Activated CD8-positive, alpha-beta memory T cell treated with anti-CD3 and anti-CD28 coated beads for 1 hour (primary cell): ENCODE measurements at regions not wholly inside any gene's neighbourhood (a gene's known extent, or its start where the extent isn't known, plus 50 kb on each side); places are given as distances from the start of the nearest gene placed in this dataset.

Source experiments
- DNase-seq, 2 donors: peaks; one replicate each; pipeline ENCODE4 v3.0.0-alpha.2; 2020; ENCODE audit warnings: low read depth in 1 of 2; ENCODE audit errors: extremely low read depth in 1 of 2

DNA sequence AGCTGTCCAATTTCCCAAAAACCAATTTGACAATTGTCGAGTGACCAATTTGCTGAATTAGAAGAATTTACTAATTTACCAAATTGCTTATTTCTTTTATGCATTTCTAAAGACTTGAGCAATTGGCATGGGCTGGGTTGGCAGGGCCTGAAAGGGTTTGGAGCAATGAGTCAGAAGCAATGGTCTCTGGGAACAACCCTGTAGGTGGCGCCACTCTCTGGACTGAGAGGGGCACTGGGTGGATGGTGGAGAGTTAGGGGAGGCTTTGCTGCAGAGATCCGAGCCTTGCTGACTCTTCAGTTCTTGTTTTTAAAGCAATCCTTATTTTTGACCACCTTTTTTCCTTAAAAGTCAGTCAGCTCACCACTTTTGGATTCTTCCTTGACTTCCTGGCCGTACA lies 71.5 kb upstream of the RPS23 start:
- DNase-seq: no peak

DNA sequence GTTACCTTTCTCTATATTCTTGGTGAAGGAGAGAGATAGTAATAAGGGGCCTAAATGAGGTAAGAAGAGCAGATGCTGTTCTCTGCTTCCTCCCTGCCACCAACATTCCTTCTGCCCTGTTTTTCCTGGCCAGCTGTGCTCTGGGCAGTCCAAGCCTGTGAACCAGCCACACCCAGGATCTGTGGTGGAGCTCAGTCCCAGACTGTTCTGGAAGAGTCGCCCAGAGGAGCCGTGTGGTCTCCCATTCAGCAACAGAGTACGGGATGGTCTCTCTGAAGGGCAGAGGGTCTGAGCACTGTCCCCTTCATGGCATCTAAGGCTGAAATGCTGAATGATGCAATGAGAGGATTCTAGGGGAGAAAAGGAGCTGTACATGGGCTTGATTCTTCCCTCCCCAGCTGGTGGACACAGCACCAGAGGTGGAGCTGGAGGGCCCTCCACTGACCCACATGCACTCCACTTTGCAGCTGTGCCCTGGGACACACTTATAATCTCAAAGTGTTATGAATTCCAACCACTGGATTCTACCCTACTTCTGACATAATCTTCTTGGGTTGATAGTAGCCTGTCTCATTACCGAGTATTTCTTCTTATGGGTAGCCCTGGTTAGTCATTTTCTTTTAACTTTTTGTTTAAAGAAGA lies 70.8 kb upstream of the RPS23 start:
- DNase-seq: no peak

DNA sequence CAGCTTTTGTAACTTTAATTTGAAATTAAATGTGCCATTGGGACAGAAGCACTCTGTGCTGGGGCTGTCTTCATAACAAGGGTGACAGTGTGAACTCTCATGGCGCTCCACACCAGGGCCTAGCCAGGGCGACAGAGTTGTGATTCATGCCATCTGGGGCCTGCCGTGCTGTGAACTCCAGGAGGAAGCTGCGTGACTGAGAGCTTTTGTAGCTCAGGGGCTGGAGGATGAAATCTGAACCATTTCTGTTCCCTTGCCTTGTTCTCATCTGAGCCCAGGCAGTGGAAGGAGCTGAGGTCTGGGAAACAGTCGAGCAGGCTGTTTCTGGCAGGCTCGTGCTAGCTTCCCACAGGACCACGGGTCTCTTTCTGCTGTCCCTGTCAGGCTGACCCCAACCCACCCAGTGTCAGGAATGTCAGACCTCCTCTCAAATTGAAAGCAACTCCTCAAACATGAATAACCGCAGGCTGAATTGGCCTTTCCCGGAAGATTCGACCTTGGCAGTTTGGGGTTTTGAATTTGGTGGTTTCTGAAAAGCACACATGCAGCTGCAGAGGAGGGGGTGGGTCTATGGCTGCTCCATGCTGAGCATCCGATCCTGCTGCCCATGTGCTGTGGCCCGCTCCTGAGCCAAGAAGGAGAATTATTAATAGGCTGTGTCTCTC lies 69.2 kb upstream of the RPS23 start:
- no peak for DNase-seq

DNA sequence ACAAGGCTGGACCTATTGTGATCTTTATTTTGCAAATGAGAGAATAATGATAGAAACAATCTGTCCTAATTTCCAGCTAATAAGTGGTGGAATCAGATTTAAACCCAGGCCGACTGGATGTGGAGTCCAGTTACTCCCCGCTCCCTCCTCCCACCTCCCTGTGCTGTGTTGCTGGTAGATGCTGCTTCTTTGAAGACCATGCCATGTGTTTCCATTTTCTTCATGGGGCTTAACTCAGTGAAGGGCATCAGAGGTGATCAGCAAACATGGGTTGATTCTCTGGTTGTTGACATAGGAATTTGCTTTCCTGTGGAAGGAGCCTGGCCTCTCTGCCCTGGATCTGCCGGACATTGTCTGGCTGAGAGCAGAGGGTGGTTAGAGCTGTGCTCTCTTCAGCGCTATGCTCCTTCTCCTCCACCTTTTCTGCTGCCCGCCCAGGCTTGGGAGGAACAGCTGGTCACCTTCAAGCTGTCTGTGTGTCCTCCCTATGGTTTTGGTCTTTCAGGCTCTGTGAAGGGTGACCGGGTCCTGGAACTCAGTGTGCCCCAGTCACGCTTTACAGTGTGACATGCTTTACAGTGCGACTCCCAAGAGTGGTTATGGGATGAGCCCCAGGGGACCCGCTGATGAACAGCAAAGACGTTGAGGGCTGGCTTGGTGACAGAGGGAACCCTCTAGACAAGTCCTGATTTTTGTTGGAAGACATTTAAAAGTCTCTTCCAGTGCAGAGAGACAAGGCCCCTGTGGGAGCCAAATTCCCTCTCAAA lies 68.4 kb upstream of the RPS23 start:
- no peak for DNase-seq

DNA sequence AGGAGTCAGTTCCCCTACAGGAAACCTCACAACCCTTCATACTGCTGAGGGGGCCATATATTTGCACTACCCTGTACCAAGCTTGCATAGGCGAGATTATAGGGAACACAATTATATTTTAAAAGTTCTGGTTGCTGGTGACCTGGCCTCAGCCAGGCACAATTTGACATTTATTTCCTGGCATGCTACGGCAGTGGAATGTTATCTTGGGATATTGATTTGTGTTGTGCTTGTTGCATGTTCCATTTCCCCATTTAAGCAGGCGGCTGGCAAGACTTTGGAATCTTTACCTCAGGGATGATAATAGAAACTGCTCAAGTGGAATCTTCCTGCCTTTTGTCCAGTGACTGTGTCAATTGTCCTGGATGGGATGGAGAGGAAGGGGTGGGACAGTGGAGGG lies 67.0 kb upstream of the RPS23 start:
- no peak for DNase-seq

DNA sequence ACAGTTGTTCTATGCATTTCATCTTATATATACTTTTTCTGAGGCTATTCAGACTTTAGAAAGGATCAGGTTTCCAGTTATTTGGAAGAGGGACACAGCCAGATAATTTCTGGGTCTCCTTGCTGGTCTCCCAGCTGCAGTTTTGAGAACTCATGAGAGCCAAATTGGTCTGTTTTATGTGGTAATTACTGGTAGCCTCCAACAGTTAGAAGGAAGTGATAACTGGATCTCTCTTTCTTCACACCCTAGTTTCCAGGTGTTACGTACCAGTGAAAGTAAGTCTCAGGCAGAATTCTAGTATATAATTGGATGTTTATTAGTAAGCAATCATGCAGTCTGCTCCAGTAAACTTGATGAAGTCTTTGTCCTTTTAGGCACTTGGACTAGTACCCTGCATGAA lies 63.2 kb upstream of the RPS23 start:
- DNase-seq: no peak

DNA sequence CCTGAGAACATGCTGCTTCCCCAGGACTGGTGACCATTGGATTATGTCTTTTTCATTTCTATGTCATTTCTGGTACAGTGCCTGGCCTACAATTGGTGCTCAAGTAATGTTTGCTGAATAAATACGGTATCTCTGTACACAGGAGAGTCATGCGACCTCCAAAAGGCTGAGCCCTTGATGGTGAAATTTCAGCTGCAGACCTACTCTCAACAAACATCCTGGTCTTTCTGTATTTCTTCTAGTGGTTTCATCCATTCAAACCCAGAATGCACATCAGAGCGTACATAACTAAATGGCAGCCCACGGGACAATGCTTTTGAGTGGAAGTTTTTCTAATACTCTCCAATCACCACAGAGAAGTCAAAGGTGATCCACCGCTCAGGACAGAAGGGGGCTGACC lies 62.6 kb upstream of the RPS23 start:
- no peak for DNase-seq

DNA sequence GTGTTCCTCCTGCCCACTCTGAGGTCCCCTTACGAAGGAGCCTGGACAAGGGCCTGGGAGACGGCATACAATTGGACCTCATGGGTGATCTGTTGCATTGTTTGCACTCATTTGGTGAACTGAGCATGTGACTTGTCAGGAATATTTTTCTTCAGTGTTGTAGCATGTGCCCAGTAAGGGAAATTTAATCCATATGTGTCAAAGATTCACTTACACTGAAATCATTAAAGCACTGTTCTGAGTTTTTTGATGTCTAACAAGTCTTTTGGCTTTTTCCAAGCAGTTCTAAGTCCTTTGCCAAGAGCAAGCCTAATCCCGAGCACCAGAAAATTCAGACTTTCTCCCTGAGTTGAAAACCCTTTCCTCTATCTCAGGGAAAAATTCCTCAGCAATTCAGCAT lies 61.6 kb upstream of the RPS23 start:
- DNase-seq: no peak

DNA sequence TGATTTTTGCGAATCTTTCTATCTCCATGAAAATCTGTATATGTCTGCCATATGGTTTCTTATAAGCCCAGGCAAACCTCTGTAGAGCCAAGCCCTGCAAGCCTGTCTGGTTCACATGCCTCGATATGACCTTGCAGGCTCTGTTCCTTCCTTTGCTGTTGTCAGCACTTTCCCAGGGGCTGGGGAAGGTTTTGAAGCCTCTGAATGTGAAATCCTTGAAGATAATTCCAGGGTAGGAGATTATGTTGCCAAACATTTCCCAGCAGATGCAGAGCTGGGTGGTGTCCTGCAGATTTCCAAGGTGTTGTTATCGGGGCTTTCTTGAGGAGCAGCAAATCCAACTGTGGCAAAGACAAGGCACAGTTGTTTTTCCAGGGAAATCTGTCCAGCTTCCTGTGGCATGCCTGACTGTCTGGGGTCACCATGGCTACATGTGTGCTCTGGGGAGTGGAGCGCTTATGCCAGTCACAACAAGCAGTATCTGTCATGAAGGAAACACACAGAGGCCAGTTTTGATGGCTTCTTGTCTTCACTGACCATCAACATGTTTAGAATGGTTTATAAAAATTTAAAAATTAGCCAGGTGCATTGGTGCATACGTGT lies 60.7 kb upstream of the RPS23 start:
- DNase-seq: no peak

DNA sequence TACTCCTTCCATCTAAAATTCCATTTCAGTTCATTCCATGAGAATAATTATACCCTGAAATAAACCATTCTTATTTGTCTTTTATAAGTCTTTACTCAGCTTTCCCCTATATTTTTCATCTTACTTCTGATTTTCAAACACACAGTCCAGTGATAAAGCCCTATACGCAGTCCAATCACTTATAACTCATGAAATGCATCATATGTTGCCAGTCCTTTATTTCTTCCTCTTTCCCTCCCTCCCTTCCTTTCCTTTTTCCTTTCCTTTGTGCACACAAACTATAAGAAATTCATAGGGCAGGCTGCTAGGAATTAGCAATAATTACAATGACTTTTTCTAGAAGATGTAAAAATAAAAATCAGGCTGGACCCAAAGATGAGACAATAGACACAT lies 58.8 kb upstream of the RPS23 start:
- no peak for DNase-seq

DNA sequence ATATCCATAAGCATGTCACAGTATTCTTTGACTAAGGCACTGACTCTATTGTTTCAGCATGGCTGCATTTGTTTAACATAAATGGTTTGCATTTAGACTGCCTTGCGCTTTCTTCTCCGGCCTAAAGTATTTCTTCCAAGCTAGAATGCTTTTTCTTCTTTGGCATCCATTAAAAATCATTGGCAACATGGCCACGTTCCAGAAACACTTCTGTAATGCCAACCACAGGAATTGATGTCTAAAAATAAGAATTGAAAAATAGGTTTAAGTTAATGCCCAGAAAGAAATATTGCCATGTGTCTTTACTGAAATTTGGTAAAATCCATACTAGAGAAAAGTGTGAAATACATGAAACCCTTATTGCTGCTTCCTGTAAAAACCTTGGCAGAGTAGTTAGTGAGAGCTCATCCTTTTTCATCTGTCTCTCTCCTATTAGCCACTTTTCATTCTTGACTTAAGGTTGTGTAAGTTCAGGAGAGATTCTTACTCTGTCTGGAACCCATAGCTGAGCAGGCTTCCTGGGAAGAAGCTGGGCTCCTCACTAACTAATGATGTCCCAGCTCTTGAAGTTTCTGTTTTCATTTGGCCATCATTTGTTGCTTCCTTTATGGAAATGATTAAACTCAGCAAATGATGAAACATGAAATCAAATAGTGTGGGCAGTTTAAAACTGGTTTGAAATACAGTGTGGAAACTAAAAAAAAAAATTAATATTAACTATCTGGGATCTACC lies 58.2 kb upstream of the RPS23 start:
- no peak for DNase-seq

DNA sequence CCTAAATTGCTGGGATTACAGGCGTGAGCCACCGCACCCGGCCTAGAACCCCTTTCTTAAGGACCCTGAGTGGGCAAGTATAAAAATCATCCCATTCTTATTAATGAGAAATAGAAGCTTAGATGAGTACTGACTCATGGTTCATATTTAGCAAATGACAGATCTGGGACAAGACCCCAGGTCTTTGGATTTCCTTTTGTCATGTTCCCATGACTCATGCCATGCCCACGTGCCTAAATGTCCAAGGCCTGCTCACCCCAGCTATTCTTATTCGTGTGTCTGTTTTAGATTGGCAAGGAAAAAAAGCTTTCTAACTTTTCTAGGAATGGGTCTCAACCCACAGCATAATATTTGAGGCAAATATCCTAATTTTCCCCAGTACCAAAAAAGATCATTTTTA lies 57.7 kb upstream of the RPS23 start:
- no peak for DNase-seq

DNA sequence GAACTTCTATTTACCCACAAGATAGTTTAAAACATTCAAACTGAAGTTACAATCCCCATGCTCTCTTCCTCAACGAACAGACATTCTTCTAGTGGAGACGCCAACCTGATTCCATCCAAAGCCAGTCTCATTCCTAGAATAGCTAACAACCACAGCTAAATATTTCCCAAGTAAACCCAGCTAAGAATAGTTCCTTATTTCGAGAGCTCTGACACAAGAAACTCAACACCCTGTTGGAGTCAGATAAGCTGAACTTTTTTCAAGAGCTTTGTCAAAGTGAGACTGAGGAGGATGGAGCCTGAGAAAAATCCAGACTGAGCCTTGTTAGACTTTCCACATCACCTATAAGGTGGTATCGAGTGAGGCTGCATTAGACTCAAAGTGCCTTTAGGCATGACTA lies 56.7 kb upstream of the RPS23 start:
- DNase-seq: no peak

DNA sequence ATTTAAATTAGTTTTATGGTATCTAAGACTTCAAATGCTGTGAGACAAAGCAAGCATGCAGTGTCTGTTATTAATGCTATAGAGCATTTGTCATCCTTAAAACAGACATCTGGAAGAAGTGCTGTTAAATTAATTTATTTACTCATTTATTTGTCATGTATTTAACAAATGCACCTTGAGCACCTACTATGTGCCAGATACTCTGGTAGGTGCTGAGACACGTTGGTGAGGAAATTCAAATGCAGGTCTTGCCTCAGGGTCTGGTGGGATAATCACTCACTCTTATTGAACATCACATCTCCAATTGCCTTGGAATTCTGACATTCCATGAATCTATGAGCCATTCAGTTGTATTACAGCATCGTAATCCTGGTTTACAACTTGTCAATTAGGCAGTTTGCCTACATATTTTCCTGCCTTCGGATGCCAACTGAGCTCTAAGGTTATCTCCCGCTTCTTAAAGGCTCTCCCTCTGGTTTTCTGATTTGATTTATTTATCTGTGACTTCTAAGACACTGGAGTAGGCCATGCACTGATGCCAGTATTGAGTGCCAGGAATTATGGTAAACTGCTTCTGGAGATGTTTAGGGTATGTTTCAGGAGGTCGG lies 56.0 kb upstream of the RPS23 start:
- no peak for DNase-seq

DNA sequence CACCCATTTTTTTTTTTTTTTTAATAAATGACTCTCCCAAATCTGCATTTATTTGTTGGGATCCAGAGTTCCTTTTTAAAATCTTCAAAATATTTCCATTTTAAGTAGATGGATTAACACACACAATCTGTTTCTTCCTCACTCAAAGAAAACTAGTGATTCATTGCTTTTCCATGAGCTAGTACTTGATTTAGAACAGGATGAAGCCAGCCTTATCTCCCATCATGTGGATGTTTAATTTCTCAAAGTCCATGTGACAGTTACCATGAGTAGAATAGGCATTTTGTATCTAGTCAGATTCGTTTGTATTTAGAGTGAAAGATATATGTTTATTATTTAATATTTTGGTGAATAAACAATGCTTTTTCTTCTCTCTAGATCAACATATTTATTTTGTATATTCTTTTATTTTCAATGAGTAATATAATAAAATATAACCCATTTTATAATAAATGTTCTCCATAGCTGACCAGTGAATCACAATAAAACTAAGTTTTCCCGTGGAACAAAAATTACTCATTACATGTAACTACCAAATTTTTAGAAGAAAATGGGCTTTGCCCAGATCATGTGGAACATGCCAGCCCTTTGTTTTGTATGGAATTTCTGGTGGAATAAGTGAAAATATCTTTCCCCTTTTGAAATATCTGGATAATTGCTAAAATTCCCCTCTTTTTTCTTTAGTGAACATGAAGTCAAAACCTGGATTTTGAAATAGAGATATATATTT lies 54.9 kb upstream of the RPS23 start:
- DNase-seq: no peak

DNA sequence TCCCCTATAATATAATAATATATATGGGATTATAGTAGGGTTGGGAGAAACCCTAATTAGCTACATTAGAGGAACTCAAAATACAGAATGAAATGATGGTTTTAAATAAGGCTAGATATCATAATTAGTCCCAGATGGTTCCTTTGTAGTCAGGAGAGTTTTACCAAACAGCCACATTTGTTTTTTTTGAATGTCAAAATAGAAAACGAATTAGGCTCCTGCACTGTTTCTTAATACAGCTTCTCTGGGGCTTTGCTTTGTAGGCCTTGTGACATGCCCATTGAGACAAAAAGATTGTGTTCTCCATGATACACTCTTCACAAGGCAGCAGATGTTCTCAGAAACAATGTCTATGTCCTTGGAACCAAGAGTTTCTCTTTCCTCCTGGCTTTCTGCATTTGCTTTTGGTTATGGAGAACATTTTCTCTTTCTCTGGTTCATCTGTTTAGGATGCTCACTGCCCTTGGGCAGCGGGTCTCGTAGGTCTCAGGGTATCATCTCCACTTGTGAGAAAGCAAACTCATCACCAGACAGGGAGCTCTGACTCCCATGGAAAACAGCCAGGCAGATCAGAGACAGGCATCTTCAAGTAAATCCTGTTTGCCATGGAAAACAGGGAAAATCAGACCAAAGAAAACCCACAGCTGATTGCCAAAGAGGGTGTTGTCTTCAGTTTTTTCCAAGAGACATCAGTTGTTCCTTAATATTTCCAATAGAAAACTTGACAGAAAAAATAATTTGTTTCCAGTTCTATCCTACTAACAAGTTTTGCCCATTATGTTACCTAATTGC lies 54.1 kb upstream of the RPS23 start:
- no peak for DNase-seq

DNA sequence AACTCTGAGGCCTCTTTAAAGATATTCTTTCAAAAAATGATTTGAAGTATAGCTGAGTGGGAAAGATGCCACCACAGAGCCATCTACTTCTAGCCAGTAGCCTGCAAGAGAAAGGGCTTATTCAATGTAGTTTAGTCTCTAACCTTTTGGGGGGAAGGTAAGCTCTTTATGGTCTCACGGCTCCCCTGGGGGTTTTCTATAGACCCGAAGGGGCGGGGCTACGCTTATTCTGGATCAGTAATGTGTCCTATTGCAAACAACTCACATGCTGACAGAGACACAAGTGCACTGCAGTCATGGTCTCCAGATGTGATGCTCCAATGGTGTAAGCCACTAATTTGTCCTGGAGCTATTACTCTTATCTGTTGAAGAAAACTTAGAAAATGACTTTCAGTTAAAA lies 53.4 kb upstream of the RPS23 start:
- DNase-seq: no peak

DNA sequence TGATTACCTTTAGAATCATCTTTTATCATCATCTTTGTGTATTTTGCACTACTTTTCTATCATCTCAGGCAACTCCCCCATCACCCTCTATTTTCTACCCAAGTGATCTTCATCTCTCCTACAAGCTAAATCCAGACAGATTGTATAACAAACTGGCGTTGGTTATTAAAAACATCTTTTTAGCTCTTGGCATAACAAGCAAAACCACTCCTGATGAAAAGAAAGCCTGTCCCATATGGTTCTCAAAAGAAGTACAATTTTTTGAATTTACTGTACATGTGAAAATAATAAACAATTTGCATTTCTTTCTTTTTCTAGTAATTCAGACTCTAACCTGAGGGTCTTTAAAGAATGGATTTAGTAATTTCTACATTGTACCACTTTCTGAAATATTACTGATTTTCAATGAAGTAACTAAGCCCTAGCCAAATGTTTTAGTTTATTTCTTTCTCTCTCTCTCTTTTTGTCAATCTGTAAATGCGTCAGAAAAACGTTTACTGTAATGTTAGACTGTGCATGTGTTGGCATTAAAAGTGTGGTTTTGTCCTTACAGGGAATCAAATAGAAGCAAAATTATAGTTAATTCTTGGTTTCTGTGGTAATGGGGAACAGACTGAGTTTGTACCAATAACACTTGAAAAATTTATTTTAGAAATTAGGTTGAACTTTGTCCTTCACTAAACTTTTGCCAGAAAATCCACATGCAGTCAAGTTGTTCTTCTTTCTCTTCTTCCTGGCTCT lies 52.5 kb upstream of the RPS23 start:
- no peak for DNase-seq

DNA sequence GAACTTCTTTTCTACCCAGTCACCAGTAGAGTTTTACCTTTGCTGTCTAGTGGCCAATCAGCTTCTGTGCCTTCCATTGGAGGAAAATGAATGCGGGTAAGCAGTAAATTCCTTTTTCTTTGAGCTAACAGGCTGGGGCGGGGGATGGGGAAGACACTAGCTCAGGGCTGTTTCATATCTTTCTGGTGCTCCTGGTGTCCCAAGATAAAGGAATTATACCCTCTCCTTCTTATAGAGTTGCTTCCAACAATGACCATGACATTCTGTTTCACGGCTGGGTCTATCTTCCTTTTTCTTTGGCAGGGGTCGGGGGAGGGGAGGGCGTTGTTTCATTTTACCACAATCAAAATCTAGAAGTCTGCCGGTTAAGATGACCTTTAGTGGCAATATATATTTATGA lies 51.2 kb upstream of the RPS23 start:
- no peak for DNase-seq
